GM18526 (cell line): ENCODE measurements at regions not wholly inside any gene's neighbourhood (a gene's known extent, or its start where the extent isn't known, plus 50 kb on each side); places are given as distances from the start of the nearest gene placed in this dataset.

Source experiments
- POLR2A ChIP-seq: IDR thresholded peaks from 3 replicates; pipeline ENCODE4 v1.6.1; 2011; ENCODE audit not compliant: insufficient read length; ENCODE audit errors: extremely low read depth

DNA sequence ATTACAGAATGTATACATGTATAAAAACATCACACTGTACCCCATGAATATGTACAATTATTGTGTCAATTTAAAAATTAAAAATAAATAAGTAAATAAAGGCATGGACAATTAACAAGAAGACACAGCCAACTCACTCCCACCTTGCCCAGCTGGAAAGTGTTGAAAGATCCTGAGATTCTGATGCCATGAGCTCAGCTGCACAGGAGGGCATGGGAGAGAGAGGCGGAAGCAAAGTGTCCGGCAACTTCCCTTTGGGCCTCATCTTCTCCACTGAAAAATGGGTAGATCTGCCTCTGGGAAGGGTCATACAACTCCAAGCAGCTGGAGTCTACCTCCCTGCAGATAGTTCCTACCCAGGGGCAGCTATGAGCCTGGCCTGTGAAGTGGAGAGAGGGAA is 277.3 kb downstream of the UACA start:
- TF ChIP-seq POLR2A: no peak

DNA sequence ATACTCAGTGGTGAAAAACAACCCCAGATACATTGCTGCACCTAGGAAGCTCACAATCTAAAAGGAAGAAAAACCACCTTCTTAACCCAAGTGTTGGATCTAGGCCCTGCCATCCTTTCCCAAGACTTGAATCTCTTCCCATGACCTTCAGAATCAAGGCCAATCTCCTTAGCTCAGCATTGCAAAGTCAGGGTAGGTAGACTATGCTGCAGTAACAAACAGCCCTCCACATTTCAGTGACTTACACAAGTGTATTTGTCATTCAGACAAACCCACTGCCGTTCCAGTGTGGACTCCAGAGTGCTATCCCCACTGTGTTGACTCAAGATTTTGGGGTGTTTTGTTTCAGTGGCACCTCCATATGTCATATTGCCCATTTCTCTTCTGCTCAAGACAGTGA is 278.4 kb downstream of the UACA start:
- no peak for TF ChIP-seq POLR2A

DNA sequence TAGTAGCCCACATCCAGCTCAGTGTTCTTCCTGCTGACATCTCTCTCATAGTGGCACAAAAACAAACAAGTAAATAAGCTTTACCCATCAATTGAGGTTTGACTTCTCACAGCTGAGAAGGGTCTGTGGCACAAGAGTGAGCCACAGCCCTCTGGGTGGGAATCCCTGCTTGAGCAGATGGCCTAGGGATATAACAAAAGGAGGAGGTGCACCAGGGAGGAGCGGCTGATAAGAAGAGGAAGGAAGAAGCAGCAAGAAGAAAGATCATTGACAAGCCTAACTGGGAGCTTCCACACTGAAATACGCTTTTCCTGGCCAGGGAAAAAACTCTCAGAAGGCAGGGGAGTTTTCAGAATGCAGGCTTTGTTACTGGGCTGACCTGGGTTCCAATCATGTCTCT is 279.8 kb downstream of the UACA start:
- TF ChIP-seq POLR2A: no peak

DNA sequence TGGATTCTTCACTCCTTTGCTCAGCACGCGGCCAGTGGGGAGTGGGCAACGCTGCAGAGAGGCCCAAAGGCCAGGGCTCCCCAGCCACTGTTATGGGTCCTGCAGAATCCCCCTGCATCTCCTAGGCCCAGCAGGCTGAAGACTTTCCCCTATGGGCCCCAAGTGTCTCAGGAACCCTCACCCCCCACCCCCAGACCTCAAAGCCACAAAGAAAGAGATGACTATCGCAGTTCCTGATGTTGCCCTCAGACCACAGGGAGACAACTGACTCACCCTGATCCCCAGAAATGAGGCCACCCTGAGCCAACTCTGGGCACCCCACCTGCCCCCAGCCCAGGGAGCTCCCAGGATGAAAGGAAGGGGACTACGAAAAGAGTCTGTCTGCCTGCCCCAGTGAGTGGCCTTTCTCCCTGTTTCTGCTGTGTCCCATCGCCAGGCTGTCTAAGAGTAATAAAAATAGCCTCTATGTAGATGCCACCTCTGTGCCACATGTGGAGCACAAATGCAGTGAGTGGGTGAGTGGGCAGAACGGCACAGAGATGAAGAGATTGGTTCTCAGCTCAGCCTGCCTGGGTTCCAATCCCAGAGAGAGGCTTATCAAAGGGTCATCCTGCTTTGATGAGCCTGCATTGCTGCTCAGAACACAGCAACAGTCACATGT is 283.0 kb downstream of the UACA start:
- TF ChIP-seq POLR2A: no peak

DNA sequence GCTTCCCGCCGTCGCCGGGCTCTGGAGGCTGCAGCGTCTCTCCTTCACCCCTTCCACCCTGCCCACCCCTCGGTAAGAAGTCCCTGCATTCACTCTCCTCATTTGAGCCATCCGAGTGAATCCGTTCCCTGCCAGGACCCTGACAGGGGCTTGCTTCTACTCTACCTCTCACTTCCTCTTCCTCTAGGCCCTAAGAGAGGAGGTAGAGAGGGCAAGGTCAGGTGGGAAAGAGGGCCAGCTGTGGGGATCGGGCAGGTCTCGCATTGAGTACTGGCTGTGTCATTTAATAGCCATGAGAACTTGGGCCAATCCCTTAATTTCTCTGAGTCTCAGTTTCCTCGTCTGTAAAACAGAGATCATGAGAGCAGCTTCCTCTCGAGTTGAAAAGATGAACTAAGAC is 283.6 kb downstream of the UACA start:
- no peak for TF ChIP-seq POLR2A

DNA sequence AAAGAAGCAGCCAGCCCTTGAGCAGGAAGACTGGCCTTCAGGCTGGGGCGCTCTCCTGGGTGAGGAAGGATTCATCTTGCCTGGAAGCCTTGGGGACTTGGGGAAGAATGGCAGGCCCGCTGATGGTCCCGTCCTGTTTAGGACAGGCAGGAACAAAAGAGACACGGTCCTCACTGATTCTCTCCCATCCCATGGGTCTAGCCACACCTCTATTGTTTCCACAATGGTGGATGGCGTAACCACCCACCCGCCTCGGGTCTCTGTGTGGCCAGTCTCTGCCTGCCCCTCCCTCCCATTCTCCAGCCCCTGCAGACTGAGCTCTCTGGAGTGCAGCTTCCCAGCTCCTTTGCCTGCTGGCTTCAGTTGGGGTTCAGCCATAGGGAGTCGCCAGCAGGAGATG is 284.3 kb downstream of the UACA start:
- TF ChIP-seq POLR2A: no peak

DNA sequence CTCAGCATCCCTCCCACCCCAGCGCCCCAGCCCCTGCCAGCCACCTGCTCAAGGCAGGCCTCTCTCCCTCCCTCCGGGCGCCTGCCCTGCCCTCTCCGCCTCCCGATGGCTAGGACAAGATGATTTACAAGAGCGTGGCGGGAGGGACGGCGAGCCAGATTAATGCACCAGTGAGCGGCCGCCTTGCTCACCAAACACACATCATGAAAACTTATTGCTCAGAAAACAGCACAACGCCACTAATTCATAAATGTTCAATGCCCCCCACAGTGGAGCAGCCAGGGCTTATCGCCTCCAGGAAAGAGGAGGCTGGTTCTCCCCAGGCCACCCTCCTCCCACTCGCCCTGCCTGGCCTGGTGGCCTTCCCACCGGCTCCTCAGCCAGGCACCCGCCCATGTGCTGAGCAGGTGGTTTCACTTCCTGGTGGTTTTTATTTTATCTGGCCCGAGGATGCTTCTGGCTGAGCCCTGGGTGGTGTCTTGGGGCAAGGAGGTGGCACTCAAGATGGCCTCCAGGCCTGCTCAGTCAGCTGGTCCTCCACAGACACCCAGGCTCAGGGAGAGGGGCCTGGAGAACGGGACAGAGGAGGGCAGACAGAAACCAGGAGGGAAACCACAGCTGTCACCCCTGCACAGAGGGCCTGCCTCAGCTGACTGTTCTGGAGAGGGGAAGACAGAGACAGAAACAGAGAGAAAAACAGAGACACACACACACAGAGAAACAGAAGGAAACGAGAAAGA is 284.9 kb downstream of the UACA start:
- TF ChIP-seq POLR2A: no peak

DNA sequence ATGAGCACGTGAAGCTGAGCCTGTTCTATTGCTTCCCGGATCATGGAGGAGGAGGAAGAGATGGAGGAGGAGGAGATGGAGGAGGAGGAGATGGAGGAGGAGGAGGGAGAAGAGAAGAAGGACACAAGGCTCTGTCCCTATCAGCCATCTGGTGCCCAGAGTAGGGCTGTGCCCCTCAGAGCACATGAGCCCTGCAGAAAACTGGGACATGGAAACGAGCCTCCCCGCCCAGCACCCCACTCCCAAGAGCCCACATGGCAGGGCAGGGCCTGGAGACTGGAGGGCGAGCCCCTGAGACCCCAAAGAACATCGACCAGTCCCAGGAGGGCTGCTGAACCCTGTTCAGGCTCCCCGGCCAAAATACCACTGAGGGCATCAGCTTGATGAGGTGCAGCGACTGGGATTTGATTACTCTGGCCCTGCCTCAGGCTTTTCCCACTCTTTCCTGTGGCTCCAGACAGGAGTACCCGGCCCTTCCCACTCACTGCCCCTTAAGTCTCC is 285.6 kb downstream of the UACA start:
- no peak for TF ChIP-seq POLR2A

DNA sequence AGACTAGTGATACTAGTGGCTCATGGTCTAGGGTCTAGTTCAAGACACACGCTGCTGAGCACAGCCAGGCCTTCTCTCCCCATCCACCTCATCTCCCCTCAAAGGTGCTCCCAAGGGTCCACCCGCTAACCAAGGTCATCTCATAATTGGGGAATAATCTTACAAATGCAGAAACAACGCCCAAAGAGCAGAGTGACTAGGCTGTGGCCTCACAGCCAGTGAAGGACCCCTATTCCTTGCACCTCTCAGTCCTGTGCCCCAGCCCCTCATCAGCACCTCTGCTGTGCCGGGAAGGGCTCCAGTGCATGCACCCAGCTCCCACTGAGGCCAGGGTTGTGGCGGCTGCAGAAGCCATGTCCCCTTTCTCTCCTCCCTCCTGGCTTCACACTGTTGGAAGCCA is 286.9 kb downstream of the UACA start:
- TF ChIP-seq POLR2A: no peak

DNA sequence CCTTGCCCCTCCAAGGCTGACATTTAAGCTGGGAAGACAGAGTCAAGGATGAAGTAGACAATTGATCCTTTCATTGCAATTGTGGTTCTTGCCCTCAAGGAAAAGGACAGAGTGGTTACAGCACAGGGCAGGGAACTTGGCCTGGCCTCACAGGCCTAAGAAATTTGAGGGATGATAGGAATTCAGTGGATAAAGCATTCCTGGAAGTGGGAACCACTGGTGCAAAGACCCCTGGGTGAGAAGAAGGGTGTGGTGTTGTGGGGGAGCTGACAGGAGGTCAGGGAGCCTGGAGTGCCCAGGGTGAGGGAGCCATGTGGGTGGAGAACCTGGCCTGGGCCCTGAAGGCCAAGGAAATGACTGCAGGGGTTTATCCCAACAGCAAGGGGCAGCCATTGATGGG is 287.4 kb downstream of the UACA start:
- no peak for TF ChIP-seq POLR2A

DNA sequence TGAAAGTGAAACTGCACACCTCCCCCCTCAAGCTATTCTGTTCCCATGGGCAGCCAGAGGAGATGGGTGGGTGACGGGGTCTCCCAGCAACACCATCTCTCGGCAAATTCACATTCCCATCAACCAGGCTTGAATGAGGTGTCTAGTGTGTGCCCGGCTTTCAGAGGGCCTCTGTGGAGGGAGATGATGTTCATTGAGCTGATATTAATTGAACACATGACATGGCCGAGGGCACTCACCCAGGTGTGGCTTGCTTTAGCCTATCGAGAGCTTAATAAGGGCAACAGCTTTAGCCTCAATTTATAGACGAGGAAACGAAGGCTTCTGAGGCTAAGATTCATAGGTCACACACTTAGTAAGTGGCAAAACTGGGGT is 288.0 kb downstream of the UACA start:
- TF ChIP-seq POLR2A: no peak

DNA sequence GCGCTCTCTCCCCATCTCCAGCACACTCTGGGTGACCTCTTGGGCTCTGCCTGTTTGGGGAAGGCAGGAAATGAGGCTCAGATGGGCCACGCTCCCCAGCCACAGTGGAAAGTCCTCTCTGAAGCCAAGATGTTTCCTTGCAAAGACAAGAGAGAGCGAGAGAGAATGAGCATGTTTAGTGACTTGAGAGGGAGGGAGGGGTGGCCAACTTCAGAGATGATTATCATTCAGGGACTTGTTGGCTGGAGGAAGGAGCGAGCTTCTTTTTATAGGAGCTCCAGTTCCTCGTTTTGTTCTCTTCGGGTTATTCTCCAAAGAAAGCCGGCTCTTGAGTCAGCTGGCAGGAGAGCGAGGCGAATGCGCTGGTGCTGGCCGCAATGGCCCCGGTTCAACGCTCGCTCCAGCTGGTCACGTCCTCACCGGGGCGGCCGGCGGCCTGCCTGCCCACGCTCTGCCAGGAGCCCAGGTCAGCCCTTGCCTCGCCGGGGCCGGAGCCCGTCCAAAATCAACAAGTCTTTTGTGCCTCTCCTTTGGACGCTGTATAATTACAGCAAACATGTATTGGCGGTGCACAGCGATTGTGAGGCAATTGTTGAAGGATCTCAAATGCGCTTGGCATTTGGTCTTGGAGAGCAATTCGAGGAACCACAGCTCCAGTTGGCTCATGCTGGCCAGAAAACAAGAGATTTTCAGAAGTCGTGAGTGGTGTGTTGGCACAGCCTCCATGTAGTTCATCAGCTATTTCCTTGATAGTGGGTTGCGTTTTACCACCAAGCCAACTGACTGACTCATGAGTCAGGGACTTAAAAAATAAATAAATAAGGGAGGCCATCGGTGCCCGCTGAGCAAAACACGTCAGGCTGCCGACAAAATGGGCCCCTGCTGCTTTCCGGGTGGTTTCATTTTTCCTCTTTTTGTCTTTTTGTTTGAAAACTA is 288.6 kb downstream of the UACA start:
- no peak for TF ChIP-seq POLR2A

DNA sequence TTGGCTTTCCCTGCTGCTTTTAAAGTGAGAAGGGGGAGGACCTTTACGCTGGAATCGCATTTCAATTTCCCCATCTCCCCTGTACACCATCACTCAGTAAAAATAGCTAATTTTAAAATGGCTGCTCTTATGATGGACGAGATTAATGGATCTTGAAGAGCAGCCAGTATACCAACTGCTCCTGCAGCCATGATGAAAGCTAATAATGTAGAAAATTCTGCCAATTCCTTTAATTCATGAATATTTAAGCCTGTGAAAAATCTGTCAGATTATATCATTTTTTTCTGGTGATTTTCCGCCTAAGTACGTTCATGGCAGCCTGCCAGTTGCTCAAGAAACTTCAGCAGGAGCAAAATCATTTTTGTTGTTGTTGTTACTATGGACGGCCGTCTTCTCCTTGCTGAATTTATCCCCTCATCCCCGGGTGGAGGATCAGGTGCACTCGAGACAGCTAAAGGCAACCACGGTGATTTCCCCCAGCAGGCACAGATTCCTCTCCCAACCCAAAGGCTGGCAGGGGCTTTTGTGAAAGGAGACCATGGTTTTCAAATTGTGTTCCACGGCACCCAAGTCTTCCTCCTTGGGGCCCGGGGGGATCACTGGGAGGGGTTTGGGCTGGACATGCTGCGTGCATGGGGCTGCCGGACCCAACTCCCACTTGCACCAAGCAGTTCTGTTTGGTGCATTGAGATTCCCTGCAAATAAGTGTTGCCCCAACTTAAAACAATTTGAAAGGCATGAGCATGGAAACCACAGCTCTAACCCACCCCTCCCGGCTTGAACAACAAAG is 289.6 kb downstream of the UACA start:
- TF ChIP-seq POLR2A: no peak

DNA sequence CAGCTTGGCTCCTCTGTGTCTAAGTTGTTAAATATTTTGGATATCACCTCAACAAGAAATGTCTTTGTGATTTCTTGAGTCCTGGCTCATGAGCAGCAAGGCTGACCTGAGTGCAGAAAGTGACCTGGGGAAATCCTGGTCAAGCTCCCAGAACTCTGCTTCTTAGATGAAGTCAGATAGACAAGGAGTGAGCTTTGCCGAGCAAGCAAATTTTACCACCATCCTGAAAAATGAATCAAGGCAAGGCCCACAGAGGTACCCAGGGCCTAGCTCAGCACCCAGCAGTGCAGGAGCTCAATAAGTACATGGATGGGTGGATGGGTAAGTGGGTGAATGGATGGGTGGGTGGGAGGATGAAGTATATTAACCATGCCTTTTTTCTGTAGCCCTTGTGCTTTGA is 291.8 kb downstream of the UACA start:
- TF ChIP-seq POLR2A: no peak
